ENCODE measurements at regions not wholly inside any gene's neighbourhood (a gene's known extent, or its start where the extent isn't known, plus 50 kb on each side); places are given as distances from the start of the nearest gene placed in this dataset.

GRCh38 chr4:22625311-22625710 lies 67.4 kb upstream of the GBA3 start (continued):
- TF ChIP-seq, protein P1, sequence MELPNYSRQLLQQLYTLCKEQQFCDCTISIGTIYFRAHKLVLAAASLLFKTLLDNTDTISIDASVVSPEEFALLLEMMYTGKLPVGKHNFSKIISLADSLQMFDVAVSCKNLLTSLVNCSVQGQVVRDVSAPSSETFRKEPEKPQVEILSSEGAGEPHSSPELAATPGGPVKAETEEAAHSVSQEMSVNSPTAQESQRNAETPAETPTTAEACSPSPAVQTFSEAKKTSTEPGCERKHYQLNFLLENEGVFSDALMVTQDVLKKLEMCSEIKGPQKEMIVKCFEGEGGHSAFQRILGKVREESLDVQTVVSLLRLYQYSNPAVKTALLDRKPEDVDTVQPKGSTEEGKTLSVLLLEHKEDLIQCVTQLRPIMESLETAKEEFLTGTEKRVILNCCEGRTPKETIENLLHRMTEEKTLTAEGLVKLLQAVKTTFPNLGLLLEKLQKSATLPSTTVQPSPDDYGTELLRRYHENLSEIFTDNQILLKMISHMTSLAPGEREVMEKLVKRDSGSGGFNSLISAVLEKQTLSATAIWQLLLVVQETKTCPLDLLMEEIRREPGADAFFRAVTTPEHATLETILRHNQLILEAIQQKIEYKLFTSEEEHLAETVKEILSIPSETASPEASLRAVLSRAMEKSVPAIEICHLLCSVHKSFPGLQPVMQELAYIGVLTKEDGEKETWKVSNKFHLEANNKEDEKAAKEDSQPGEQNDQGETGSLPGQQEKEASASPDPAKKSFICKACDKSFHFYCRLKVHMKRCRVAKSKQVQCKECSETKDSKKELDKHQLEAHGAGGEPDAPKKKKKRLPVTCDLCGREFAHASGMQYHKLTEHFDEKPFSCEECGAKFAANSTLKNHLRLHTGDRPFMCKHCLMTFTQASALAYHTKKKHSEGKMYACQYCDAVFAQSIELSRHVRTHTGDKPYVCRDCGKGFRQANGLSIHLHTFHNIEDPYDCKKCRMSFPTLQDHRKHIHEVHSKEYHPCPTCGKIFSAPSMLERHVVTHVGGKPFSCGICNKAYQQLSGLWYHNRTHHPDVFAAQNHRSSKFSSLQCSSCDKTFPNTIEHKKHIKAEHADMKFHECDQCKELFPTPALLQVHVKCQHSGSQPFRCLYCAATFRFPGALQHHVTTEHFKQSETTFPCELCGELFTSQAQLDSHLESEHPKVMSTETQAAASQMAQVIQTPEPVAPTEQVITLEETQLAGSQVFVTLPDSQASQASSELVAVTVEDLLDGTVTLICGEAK (IDR thresholded peaks at IDR 0.05; ENCODE audit: borderline replicate concordance): no peak
- TF ChIP-seq KDM1A (IDR thresholded peaks at IDR 0.05; ENCODE audit: borderline replicate concordance) (no peak), RELB (IDR thresholded peaks at IDR 0.05; ENCODE audit: low read depth) (no peak), SMAD1 (IDR thresholded peaks at IDR 0.05; ENCODE audit: low read depth, partially characterized antibody) (no peak), HDAC6 (IDR thresholded peaks at IDR 0.05; ENCODE audit: unreplicated experiment) (no peak), EGR1 (IDR thresholded peaks at IDR 0.05; ENCODE audit: borderline replicate concordance in 1 of 2, low read depth in 2 of 2, low read length in 2 of 2) (no peak), IKZF2 (IDR thresholded peaks at IDR 0.05) (no peak), ATF7 (IDR thresholded peaks at IDR 0.05; ENCODE audit: low read depth) (no peak)
- TF ChIP-seq, protein P2, sequence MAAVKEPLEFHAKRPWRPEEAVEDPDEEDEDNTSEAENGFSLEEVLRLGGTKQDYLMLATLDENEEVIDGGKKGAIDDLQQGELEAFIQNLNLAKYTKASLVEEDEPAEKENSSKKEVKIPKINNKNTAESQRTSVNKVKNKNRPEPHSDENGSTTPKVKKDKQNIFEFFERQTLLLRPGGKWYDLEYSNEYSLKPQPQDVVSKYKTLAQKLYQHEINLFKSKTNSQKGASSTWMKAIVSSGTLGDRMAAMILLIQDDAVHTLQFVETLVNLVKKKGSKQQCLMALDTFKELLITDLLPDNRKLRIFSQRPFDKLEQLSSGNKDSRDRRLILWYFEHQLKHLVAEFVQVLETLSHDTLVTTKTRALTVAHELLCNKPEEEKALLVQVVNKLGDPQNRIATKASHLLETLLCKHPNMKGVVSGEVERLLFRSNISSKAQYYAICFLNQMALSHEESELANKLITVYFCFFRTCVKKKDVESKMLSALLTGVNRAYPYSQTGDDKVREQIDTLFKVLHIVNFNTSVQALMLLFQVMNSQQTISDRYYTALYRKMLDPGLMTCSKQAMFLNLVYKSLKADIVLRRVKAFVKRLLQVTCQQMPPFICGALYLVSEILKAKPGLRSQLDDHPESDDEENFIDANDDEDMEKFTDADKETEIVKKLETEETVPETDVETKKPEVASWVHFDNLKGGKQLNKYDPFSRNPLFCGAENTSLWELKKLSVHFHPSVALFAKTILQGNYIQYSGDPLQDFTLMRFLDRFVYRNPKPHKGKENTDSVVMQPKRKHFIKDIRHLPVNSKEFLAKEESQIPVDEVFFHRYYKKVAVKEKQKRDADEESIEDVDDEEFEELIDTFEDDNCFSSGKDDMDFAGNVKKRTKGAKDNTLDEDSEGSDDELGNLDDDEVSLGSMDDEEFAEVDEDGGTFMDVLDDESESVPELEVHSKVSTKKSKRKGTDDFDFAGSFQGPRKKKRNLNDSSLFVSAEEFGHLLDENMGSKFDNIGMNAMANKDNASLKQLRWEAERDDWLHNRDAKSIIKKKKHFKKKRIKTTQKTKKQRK (IDR thresholded peaks at IDR 0.05; ENCODE audit: low read depth, low read length): no peak

Data from GM12878 (cell line).